Aorta (tissue), 5 donors: ENCODE measurements at regions not wholly inside any gene's neighbourhood (a gene's known extent, or its start where the extent isn't known, plus 50 kb on each side); places are given as distances from the start of the nearest gene placed in this dataset.

Experiments
- ATAC-seq: fragments of 200-7000 bp; cut with Tn5 transposase; one replicate; pipeline ENCODE4 v1.9.1; 2022; ENCODE audit warnings: moderate library complexity; ENCODE audit not compliant: low FRiP score
- DNase-seq, 2 donors: peaks; one replicate each; pipeline ENCODE4 v3.0.0-alpha.2; 2020
- H3K27ac ChIP-seq, 2 donors: one replicate each; pipeline ENCODE4 v1.5.1; 2013; ENCODE audit warnings: low read length in 2 of 2, mild to moderate bottlenecking in 2 of 2, moderate library complexity in 2 of 2, control low read depth in 1 of 2, inconsistent platforms in 1 of 2, low read depth in 1 of 2
- H3K27me3 ChIP-seq, 2 donors: one replicate each; pipeline ENCODE4 v1.6.1; 2013; ENCODE audit warnings: control low read depth in 1 of 2, low read length in 1 of 2, mild to moderate bottlenecking in 1 of 2, moderate library complexity in 1 of 2; ENCODE audit not compliant: insufficient read depth in 2 of 2, control insufficient read depth in 1 of 2
- H3K36me3 ChIP-seq, 2 donors: one replicate each; pipeline ENCODE4 v1.6.1; 2013; ENCODE audit warnings: control low read depth in 1 of 2, low read length in 1 of 2, mild to moderate bottlenecking in 1 of 2; ENCODE audit not compliant: insufficient read depth in 2 of 2, control insufficient read depth in 1 of 2
- H3K4me1 ChIP-seq, 2 donors: one replicate each; pipeline ENCODE4 v1.6.1; 2013; ENCODE audit warnings: low read length in 2 of 2, control low read depth in 1 of 2, mild to moderate bottlenecking in 1 of 2, moderate library complexity in 1 of 2; ENCODE audit not compliant: insufficient read depth in 2 of 2, control insufficient read depth in 1 of 2
- H3K4me3 ChIP-seq, 2 donors: one replicate each; pipeline ENCODE4 v1.5.1; 2013; ENCODE audit warnings: low read length in 2 of 2, control low read depth in 1 of 2, mild to moderate bottlenecking in 1 of 2
- H3K9me3 ChIP-seq: one replicate; pipeline ENCODE4 v1.6.1; 2013; ENCODE audit warnings: mild to moderate bottlenecking, low read length; ENCODE audit not compliant: control insufficient read depth
- WGBS, 2 donors: extraction: QIAGEN DNeasy Blood & Tissue Kit; methylation state at CpG; one replicate each; pipeline ENCODE4 v1.1.7; 2013; 5-methylcytosine and 5-hydroxymethylcytosine counted together
- intact Hi-C, 2 donors: fragments of 100-400 bp; cut with DNase I; formaldehyde crosslinking; loops; one replicate each; pipeline versions ENCODE4 v1.14.2 to v1.15.0; 2022
- donor health status: healthy with polysubstance abuse.
- donor health status: Bipolar disorder and iron deficiency.
- donor health status: DM: no; HTN: no; CAD: no.
- donor health status: DM: no; HTN: no; CAD: no.
- donor health status: DM: yes; HTN: yes; CAD: no.

- intact Hi-C loops: no loop called here
Measured at GRCh38 chr6:144742779-144743178, 457.6 kb downstream of the UTRN start.

DNA sequence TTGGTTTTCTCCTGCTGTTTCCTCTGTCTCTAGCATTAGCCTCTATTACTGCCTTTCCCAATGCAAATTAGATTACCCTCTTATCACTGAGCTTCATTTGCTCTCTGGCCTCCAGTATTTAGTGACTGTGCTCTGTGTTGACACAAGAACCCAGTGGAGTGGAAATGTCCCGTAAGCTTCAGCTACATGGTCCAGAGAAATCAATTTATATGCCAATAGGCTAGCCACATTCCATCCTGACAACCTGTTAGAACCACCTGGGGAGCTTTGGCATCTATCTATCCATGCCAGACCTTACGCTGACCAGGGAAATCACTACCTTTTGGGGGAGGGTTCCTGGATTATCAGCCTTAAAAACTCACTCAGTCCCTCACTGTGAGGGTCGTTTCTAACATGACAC is 459.6 kb downstream of the UTRN start:
- DNase-seq: no peak
- intact Hi-C loops: no loop called here

More at GRCh38 chr6:144742779-144743178, 457.6 kb downstream of the UTRN start:
- Histone ChIP-seq H3K4me3 (no peak overlapping the region), H3K9me3 (no peaks in the 10 kb centered on the region), H3K36me3 (peaks cover 0 to 2% of the 10 kb centered on the region in 2 donors), H3K4me1 (no peaks in the 10 kb centered on the region), H3K27me3 (no peaks in the 10 kb centered on the region), H3K27ac (no peak overlapping the region)
- WGBS, 2 donors: 75 to 78% methylated on average over 2 of the region's 2 CpGs
- no peak for DNase-seq
- no peak for ATAC-seq

DNA sequence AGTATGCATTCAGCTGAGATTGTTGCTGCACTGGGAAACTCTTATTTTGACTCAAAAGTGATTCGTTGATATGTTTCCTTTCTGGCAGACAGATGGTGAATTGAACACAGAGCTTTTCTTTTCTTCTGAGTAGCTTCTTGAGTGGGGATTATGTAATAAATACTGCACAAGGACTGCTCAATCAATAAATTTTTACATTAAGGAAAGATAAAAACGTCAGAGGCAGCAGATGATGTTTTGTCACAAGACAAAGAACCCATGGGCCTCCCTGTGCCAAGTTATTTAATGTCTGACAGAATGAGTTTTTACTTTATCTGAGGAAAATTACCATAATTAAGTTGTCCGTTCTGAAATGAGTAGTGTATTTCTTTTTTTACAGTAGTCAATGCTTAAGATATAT is 460.3 kb downstream of the UTRN start:
- peaks cover 0 to 5% of the 10 kb centered on the region in 2 donors for H3K36me3 ChIP-seq
- H3K9me3 ChIP-seq: no peaks in the 10 kb centered on the region
- 47 to 59% methylated on average over 3 of the region's 3 CpGs for WGBS, 2 donors
- intact Hi-C loops: no loop called here
- no peak overlapping the region for H3K4me3 ChIP-seq
- no peak for ATAC-seq
- H3K27ac ChIP-seq: no peak overlapping the region
- no peak for DNase-seq
- H3K4me1 ChIP-seq: no peaks in the 10 kb centered on the region
- H3K27me3 ChIP-seq: no peaks in the 10 kb centered on the region

More for the DNA sequence above, 459.6 kb downstream of the UTRN start:
- no peaks in the 10 kb centered on the region for H3K4me1 ChIP-seq
- peaks cover 0 to 5% of the 10 kb centered on the region in 2 donors for H3K36me3 ChIP-seq
- no peak overlapping the region for H3K4me3 ChIP-seq
- no peaks in the 10 kb centered on the region for H3K9me3 ChIP-seq
- no peaks in the 10 kb centered on the region for H3K27me3 ChIP-seq
- WGBS, 2 donors: 73 to 78% methylated on average over 3 of the region's 3 CpGs
- no peak overlapping the region for H3K27ac ChIP-seq
- no peak for ATAC-seq

DNA sequence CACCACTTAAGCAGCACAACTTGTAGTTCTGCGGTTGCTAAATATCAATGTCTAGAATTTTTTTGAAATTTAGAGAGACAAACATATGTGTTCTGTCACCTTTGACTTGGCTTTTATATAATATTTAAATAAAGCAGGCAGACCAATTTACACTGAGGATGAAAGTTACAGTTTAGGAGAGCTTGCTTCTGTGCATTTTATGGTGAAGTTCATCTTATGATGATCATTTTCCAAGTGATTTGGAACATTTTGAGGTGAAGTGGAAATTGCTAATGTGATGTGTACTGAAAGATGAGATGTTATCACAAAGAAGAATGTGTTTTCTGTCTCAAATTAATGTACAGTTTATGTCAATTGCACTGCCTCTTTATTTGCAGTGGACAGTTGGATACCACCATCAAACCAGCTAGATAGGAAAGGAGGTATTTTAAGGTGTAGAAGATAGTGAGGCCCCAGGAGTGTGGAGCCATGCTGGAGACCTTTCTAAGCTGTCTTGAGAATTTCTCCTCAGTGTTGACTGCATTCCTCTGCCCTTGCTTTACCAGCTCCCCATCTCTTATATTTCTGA is 461.9 kb downstream of the UTRN start:
- ATAC-seq: no peak
- H3K4me3 ChIP-seq: no peak overlapping the region
- H3K4me1 ChIP-seq: no peaks in the 10 kb centered on the region
- DNase-seq: no peak
- H3K36me3 ChIP-seq: peaks cover 0 to 5% of the 10 kb centered on the region in 2 donors
- 96 to 100% methylated on average over 1 of the region's 1 CpG for WGBS, 2 donors
- H3K9me3 ChIP-seq: no peaks in the 10 kb centered on the region
- intact Hi-C loops: no loop called here
- H3K27me3 ChIP-seq: no peaks in the 10 kb centered on the region
- no peak overlapping the region for H3K27ac ChIP-seq

DNA sequence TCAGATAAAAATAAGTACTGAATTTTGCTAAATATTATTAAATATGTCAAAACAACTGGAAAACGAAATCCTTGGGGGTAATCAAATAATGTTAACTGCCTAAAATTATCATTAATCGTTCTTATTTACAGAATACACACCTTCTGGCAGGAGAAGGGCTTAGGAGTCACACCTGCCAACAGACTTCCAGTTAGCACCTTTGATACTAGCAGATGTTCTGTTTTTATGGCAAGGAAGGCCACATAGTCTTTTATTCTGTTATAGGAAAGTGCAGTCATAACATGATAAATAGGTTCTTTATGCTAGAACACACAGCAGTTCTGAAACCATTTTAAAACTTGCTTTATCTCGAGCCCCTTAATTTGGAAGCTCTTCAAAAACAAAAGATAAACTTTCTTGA is 464.1 kb downstream of the UTRN start:
- no peak overlapping the region for H3K4me3 ChIP-seq
- H3K27me3 ChIP-seq: no peaks in the 10 kb centered on the region
- no peak overlapping the region for H3K27ac ChIP-seq
- DNase-seq (no peak), ATAC-seq (no peak)
- H3K9me3 ChIP-seq: no peaks in the 10 kb centered on the region
- peaks cover 0 to 5% of the 10 kb centered on the region in 2 donors for H3K36me3 ChIP-seq
- intact Hi-C loops: no loop called here
- WGBS, 2 donors: 90 to 91% methylated on average over 3 of the region's 3 CpGs
- H3K4me1 ChIP-seq: peaks cover 0 to 3% of the 10 kb centered on the region in 2 donors

GRCh38 chr6:144753023-144753705 is 468.0 kb downstream of the UTRN start:
- ATAC-seq: no peak

GRCh38 chr6:144756469-144756868 is 471.3 kb downstream of the UTRN start:
- H3K36me3 ChIP-seq: no peaks in the 10 kb centered on the region
- no peaks in the 10 kb centered on the region for H3K9me3 ChIP-seq
- WGBS, 2 donors: 13 to 14% methylated on average over 2 of the region's 2 CpGs
- no peak overlapping the region for H3K27ac ChIP-seq
- DNase-seq (no peak), ATAC-seq (no peak)
- H3K4me1 ChIP-seq: peaks cover 0 to 3% of the 10 kb centered on the region in 2 donors
- H3K4me3 ChIP-seq: no peak overlapping the region
- intact Hi-C loops: no loop called here
- no peaks in the 10 kb centered on the region for H3K27me3 ChIP-seq

More at GRCh38 chr6:144753023-144753705, 468.0 kb downstream of the UTRN start:
- H3K27ac ChIP-seq: no peak overlapping the region
- no peak for DNase-seq
- H3K27me3 ChIP-seq: no peaks in the 10 kb centered on the region
- WGBS, 2 donors: 96 to 99% methylated on average over 2 of the region's 2 CpGs
- intact Hi-C loops: no loop called here
- peaks cover 0 to 1% of the 10 kb centered on the region in 2 donors for H3K36me3 ChIP-seq
- no peak overlapping the region for H3K4me3 ChIP-seq
- H3K9me3 ChIP-seq: no peaks in the 10 kb centered on the region
- peaks cover 0 to 3% of the 10 kb centered on the region in 2 donors for H3K4me1 ChIP-seq

- H3K27me3 ChIP-seq: no peaks in the 10 kb centered on the region
- no peak for ATAC-seq
Measured at GRCh38 chr6:144757299-144757698, 472.2 kb downstream of the UTRN start.

GRCh38 chr6:144757730-144758129 is 472.6 kb downstream of the UTRN start:
- Histone ChIP-seq H3K27me3 (no peaks in the 10 kb centered on the region), H3K36me3 (no peaks in the 10 kb centered on the region), H3K27ac (no peak overlapping the region), H3K9me3 (no peaks in the 10 kb centered on the region), H3K4me3 (no peak overlapping the region), H3K4me1 (peaks cover 0 to 2% of the 10 kb centered on the region in 2 donors)
- intact Hi-C loops: no loop called here
- ATAC-seq (no peak), DNase-seq (no peak)
- WGBS, 2 donors: 88 to 89% methylated on average over 3 of the region's 3 CpGs

More at GRCh38 chr6:144757299-144757698, 472.2 kb downstream of the UTRN start:
- no peak overlapping the region for H3K4me3 ChIP-seq
- H3K9me3 ChIP-seq: no peaks in the 10 kb centered on the region
- no peaks in the 10 kb centered on the region for H3K36me3 ChIP-seq
- no peak overlapping the region for H3K27ac ChIP-seq
- H3K4me1 ChIP-seq: peaks cover 0 to 3% of the 10 kb centered on the region in 2 donors
- 84 to 85% methylated on average over 3 of the region's 3 CpGs for WGBS, 2 donors
- intact Hi-C loops: no loop called here
- DNase-seq: no peak
